22Rv1 (cell line): ENCODE measurements at regions not wholly inside any gene's neighbourhood (a gene's known extent, or its start where the extent isn't known, plus 50 kb on each side); places are given as distances from the start of the nearest gene placed in this dataset.
"Not testable (repeated sequence)": the region's sequence is repeated elsewhere in the genome, so short reads cannot be mapped to it uniquely, and the experiment has no call there.

ENCODE experiments used
- H3K27ac ChIP-seq: fragments of 450-650 bp; 2 replicates; pipeline ENCODE4 v1.5.1; 2017
- ZFX ChIP-seq: fragments of 450-650 bp; IDR thresholded peaks from 2 replicates; pipeline ENCODE4 v1.6.1; 2017; ENCODE audit warnings: antibody characterized with exemption, borderline replicate concordance
- TF ChIP-seq, protein P1 (sequence below): fragments of 450-650 bp; IDR thresholded peaks from 2 replicates; pipeline ENCODE4 v1.5.1; 2017; ENCODE audit warnings: mild to moderate bottlenecking

DNA sequence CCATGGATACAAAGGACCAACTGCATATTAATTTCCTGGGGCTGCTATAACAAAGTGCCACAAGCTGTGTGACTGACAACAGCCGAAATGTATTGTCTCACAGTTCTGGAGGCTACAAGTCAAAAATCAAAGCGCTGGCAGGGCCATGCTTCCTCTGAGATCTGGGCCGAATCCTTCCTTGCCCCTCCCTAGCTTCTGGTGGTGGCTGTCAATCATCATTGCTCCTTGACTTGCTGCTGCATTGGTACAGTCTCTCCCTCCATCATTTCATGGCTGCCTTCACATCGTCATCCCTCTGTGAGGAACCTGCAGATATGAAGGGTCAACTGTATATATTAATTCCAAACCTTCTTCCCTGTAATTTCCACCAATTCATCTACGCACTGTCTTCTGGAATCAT lies 118.3 kb downstream of the EXOC5 start:
- TF ChIP-seq, protein P1, sequence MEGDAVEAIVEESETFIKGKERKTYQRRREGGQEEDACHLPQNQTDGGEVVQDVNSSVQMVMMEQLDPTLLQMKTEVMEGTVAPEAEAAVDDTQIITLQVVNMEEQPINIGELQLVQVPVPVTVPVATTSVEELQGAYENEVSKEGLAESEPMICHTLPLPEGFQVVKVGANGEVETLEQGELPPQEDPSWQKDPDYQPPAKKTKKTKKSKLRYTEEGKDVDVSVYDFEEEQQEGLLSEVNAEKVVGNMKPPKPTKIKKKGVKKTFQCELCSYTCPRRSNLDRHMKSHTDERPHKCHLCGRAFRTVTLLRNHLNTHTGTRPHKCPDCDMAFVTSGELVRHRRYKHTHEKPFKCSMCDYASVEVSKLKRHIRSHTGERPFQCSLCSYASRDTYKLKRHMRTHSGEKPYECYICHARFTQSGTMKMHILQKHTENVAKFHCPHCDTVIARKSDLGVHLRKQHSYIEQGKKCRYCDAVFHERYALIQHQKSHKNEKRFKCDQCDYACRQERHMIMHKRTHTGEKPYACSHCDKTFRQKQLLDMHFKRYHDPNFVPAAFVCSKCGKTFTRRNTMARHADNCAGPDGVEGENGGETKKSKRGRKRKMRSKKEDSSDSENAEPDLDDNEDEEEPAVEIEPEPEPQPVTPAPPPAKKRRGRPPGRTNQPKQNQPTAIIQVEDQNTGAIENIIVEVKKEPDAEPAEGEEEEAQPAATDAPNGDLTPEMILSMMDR = no peak
- TF ChIP-seq ZFX = no peak
- H3K27ac ChIP-seq = no peak overlapping the region

DNA sequence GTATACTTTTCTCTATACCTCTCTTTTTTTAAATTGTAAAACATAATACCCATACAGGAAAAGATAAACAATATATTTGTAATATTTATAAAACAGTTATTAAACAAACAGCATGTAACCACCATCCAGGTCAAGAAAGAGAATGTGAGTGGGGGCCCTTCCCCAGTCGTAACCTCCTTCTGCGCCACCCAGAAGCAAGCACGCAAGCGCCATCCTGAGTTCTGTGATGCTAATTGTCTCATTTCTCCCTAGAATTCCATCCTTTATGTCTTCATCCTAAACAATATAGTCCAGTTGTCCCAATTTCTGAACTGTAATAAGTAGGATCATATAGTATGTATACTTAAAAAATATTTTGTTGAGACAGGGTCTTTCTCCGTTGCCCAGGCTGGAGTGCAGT lies 129.5 kb downstream of the EXOC5 start:
- H3K27ac ChIP-seq = no peak overlapping the region
- TF ChIP-seq, protein P1 = no peak
- TF ChIP-seq ZFX = no peak

DNA sequence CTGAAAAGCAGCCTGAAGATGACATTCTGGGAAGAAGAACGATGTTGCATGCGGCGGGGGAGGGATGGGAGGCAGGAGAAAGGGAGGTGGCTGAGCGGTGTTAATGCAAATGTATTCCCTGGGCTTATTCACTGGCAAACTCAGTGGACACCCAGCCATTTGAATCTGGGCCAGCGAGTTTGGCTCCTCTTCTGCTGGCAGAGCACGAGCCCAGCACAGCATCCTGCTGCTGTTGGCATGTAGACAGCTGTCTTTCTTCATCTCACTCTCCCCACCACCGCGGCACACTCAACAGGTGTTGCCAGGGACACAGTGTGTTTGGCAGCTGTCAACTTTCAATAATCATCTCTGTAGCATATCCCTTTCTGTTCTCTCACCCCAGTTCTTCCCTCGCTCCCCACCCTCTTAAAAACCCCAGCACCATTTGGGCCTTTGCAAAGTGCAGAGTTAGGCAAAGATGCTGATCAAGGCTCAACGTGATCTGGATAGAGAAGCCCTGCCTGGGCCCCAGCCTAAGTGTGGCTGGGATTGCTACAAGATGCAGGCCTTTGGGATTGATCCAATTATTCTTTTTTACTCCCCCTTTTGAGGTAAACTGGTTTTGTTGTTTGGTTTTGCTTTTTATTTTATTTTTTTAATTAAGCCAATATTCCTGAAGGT lies 131.9 kb downstream of the EXOC5 start:
- TF ChIP-seq, protein P1 = no peak
- TF ChIP-seq ZFX = no peak
- no peak overlapping the region for H3K27ac ChIP-seq

DNA sequence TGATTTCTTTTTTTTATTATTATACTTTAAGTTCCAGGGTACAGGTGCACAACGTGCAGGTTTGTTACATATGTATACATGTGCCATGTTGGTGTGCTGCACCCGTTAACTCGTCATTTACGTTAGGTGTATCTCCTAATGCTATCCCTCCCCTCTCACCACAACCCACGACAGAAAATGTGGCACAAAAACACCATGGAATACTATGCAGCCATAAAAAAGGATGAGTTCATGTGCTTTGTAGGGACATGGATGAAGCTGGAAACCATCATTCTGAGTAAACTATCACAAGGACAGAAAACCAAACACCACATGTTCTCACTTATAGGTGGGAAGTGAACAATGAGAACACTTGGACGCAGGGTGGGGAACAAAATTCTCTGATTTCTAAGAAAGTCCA lies 140.9 kb downstream of the EXOC5 start:
- not testable (repeated sequence) for H3K27ac ChIP-seq

DNA sequence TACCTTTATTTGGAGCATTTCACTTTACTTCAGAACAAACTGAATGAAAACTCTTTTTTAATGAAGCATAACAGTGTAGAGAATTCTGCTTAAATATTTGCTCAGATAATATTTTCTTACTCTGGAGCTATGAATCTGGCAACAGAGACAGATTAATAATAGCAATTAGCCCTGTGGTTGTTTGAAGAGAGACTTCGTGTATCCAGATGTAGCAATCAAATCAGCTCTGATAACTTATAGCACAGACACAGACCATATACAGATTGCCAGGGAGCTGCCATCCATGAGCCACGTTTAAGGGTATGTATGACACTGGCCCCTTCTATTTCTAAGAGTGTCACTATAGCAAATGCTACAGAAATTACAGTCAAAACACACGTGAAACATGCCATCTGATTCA lies 146.6 kb downstream of the EXOC5 start:
- H3K27ac ChIP-seq = peak overlapping the region; percentile 36
- no peak for TF ChIP-seq ZFX
- TF ChIP-seq, protein P1 = no peak

DNA sequence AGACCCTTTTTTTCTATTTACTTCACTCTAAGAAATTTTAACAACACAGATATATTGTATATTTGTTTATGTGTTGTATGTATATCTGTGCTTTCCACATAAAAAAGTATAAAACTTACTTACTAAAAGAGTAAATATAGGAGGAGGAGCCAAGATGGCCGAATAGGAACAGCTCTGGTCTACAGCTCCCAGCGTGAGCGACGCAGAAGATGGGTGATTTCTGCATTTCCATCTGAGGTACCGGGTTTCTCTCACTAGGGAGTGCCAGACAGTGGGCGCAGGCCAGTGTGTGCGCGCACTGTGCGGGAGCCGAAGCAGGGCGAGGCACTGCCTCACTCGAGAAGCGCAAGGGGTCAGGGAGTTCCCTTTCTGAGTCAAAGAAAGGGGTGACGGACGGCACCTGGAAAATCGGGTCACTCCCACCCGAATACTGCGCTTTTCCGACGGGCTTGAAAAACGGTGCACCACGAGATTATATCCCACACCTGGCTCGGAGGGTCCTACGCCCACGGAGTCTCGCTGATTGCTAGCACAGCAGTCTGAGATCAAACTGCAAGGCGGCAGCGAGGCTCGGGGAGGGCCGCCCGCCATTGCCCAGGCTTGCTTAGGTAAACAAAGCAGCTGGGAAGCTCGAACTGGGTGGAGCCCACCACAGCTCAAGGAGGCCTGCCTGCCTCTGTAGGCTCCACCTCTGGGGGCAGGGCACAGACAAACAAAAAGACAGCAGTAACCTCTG lies 156.5 kb downstream of the EXOC5 start:
- peak overlapping the region; percentile 73 for H3K27ac ChIP-seq

DNA sequence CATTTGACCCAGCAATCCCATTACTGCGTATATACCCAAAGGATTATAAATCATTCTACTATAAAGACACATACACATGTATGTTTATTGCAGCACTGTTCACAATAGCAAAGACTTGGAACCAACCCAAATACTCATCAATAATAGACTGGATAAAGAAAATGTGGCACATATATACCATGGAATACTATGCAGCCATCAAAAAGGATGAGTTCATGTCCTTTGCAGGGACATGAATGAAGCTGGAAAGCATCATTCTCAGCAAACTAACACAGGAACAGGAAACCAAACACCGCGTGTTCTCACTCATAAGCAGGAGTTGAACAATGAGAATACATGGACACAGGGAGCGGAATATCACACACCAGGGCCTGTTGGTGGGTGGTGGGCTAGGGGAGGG lies 158.3 kb downstream of the EXOC5 start:
- H3K27ac ChIP-seq = not testable (repeated sequence)

DNA sequence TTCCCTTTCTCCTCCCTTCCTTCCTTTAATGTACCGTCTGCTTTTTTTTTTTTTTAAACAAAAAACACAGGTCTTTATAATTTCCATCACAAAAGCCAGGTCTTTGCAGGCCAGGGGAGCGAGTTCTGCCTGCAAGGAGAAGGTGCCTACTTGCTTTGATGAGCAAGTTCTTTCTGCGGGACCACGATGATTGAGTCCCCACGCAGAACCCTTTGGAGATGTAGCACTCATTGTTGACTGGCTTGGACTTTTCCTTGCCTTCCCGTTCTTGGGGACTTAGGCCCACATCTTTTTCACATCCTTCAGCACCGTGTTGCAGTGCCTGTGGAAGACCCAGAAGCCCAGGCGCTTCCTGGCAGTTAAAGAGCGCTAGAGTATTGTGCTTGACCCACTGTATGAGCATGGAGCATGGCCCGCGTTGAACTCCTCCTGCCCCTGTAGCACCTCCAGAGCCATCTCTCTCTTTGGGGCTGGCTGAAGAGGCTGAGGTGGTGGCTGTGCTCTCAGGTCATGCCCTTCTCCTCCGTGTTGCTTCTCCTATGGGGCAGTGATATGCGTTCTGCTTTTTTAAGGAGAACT lies 177.6 kb downstream of the EXOC5 start:
- H3K27ac ChIP-seq = no peak overlapping the region
- TF ChIP-seq, protein P1 = no peak
- TF ChIP-seq ZFX = no peak

DNA sequence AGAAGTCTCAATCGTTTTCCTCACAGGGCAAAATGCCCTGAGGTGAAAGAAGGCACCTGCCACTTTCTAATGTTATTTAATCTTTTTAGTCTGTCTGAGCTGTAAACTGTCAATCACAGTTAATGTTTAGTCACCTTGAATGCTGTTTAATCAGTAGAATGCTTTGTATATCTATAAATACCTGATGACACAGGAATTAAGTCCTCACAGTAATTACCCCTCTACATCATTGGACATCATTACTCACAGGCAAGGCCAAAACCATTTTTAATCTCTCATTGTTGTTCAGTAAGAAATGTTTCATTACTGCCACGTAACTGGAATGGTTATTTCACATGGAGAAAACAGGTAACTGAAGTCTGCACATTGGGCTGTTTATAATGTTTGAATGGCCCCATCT lies 178.8 kb downstream of the EXOC5 start:
- TF ChIP-seq ZFX = no peak
- TF ChIP-seq, protein P1 = no peak

More for the DNA sequence above, 178.8 kb downstream of the EXOC5 start:
- H3K27ac ChIP-seq = no peak overlapping the region
